ENCODE measurements at regions not wholly inside any gene's neighbourhood (a gene's known extent, or its start where the extent isn't known, plus 50 kb on each side); places are given as distances from the start of the nearest gene placed in this dataset.

DNA sequence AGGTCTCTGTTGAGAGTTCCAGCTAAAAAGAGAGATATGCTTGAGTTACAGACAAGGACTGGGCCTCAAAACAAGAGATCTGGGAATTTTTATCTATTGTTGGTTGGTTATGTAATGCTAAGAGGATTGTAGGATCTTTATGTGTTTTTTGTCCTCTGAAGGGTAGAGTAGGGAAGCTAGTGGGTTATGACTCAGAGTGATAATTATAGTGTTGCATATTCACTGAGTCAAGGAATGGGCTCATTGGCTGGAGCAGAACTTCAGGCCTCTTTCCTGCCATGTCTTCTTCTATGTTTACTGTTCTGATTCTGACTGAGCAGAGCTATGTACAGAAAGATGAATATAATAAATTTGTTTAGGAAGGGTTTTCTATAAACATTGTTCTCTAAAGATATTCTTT is 66.1 kb upstream of the NOX3 start:
- Histone ChIP-seq H3K4me3 (replicated peaks; ENCODE audit: insufficient read depth, low read length) (no peak overlapping the region), H3K27ac (replicated peaks) (no peak overlapping the region), H3K27me3 (ENCODE audit: insufficient read depth, poor library complexity, severe bottlenecking) (no peaks in the 10 kb centered on the region)
- no peak for TF ChIP-seq REST (IDR thresholded peaks at IDR 0.05; ENCODE audit: insufficient replicate concordance, low read depth)
- TF ChIP-seq, protein P1, sequence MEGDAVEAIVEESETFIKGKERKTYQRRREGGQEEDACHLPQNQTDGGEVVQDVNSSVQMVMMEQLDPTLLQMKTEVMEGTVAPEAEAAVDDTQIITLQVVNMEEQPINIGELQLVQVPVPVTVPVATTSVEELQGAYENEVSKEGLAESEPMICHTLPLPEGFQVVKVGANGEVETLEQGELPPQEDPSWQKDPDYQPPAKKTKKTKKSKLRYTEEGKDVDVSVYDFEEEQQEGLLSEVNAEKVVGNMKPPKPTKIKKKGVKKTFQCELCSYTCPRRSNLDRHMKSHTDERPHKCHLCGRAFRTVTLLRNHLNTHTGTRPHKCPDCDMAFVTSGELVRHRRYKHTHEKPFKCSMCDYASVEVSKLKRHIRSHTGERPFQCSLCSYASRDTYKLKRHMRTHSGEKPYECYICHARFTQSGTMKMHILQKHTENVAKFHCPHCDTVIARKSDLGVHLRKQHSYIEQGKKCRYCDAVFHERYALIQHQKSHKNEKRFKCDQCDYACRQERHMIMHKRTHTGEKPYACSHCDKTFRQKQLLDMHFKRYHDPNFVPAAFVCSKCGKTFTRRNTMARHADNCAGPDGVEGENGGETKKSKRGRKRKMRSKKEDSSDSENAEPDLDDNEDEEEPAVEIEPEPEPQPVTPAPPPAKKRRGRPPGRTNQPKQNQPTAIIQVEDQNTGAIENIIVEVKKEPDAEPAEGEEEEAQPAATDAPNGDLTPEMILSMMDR (IDR thresholded peaks at IDR 0.05; ENCODE audit: insufficient read depth, low read length): no peak
- TF ChIP-seq POLR2AphosphoS5 (IDR thresholded peaks at IDR 0.05; ENCODE audit: low read depth): no peak
- no peak for TF ChIP-seq SPI1 (IDR thresholded peaks at IDR 0.05; ENCODE audit: borderline replicate concordance, low read depth)
- no peak for TF ChIP-seq GABPA (IDR thresholded peaks at IDR 0.05; ENCODE audit: low read depth)
- DNase-seq (ENCODE audit: low read depth in 1 of 2, low spot score in 1 of 2): no peak

DNA sequence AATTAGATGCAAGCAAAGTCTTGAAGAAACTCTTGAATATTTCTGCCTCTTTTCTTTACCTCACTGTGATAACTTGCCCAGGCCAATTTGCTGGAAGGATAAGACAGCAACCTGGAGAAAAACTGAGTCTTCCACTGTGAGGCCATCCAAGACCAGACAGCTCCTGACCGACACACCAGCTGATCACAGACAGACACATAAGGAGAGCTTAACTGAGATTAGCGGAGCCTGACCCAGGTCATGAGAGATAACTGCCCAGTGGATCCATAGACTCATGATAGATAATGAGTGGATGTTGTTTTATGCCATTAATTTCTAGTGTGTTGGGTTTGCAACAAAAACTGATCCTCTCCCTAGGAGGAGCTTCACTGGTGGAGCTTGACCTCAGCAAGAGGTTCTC is 64.4 kb upstream of the NOX3 start:
- H3K27ac ChIP-seq (replicated peaks): no peak overlapping the region
- no peaks in the 10 kb centered on the region for H3K27me3 ChIP-seq (ENCODE audit: insufficient read depth, poor library complexity, severe bottlenecking)
- TF ChIP-seq REST (IDR thresholded peaks at IDR 0.05; ENCODE audit: insufficient replicate concordance, low read depth): no peak
- TF ChIP-seq, protein P1 (IDR thresholded peaks at IDR 0.05; ENCODE audit: insufficient read depth, low read length): no peak
- no peak for TF ChIP-seq SPI1 (IDR thresholded peaks at IDR 0.05; ENCODE audit: borderline replicate concordance, low read depth)
- TF ChIP-seq POLR2AphosphoS5 (IDR thresholded peaks at IDR 0.05; ENCODE audit: low read depth): no peak
- TF ChIP-seq GABPA (IDR thresholded peaks at IDR 0.05; ENCODE audit: low read depth): no peak
- no peak for DNase-seq (ENCODE audit: low read depth in 1 of 2, low spot score in 1 of 2)
- H3K4me3 ChIP-seq (replicated peaks; ENCODE audit: insufficient read depth, low read length): no peak overlapping the region

GRCh38 chr6:155519176-155519738 is 63.6 kb upstream of the NOX3 start:
- TF ChIP-seq REST (IDR thresholded peaks at IDR 0.05; ENCODE audit: insufficient replicate concordance, low read depth) (no peak), SPI1 (IDR thresholded peaks at IDR 0.05; ENCODE audit: borderline replicate concordance, low read depth) (no peak), POLR2AphosphoS5 (IDR thresholded peaks at IDR 0.05; ENCODE audit: low read depth) (no peak), GABPA (IDR thresholded peaks at IDR 0.05; ENCODE audit: low read depth) (no peak)
- TF ChIP-seq, protein P1 (IDR thresholded peaks at IDR 0.05; ENCODE audit: insufficient read depth, low read length): no peak
- no peak overlapping the region for H3K27ac ChIP-seq (replicated peaks)
- H3K4me3 ChIP-seq (replicated peaks; ENCODE audit: insufficient read depth, low read length): no peak overlapping the region
- H3K27me3 ChIP-seq (ENCODE audit: insufficient read depth, poor library complexity, severe bottlenecking): no peaks in the 10 kb centered on the region
- no peak for DNase-seq (ENCODE audit: low read depth in 1 of 2, low spot score in 1 of 2)
